Astrocyte (in vitro differentiated cells and primary cell): ENCODE measurements at regions not wholly inside any gene's neighbourhood (a gene's known extent, or its start where the extent isn't known, plus 50 kb on each side); places are given as distances from the start of the nearest gene placed in this dataset.
"Not testable (repeated sequence)": the region's sequence is repeated elsewhere in the genome, so short reads cannot be mapped to it uniquely, and the experiment has no call there.

Experiments used
- EZH2 ChIP-seq: IDR thresholded peaks from 2 replicates; pipeline ENCODE4 v1.6.1; 2012; ENCODE audit warnings: mild to moderate bottlenecking, low read length, inconsistent platforms; ENCODE audit not compliant: insufficient read depth
- TF ChIP-seq, protein P1 (sequence below): IDR thresholded peaks from 2 replicates; pipeline ENCODE4 v1.5.1; 2011; ENCODE audit warnings: low read depth, mild to moderate bottlenecking, inconsistent platforms, low read length, moderate library complexity; ENCODE audit not compliant: insufficient read depth

GRCh38 chr9:138219249-138219648 lies 341.7 kb downstream of the CACNA1B start:
- TF ChIP-seq, protein P1, sequence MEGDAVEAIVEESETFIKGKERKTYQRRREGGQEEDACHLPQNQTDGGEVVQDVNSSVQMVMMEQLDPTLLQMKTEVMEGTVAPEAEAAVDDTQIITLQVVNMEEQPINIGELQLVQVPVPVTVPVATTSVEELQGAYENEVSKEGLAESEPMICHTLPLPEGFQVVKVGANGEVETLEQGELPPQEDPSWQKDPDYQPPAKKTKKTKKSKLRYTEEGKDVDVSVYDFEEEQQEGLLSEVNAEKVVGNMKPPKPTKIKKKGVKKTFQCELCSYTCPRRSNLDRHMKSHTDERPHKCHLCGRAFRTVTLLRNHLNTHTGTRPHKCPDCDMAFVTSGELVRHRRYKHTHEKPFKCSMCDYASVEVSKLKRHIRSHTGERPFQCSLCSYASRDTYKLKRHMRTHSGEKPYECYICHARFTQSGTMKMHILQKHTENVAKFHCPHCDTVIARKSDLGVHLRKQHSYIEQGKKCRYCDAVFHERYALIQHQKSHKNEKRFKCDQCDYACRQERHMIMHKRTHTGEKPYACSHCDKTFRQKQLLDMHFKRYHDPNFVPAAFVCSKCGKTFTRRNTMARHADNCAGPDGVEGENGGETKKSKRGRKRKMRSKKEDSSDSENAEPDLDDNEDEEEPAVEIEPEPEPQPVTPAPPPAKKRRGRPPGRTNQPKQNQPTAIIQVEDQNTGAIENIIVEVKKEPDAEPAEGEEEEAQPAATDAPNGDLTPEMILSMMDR: not testable (repeated sequence)
- not testable (repeated sequence) for TF ChIP-seq EZH2
